CD8-positive, alpha-beta memory T cell (primary cell): ENCODE measurements at regions not wholly inside any gene's neighbourhood (a gene's known extent, or its start where the extent isn't known, plus 50 kb on each side); places are given as distances from the start of the nearest gene placed in this dataset.
"Not testable (repeated sequence)": the region's sequence is repeated elsewhere in the genome, so short reads cannot be mapped to it uniquely, and the experiment has no call there.

Experiments
- CTCF ChIA-PET: fragments of 350-600 bp; sonication (Branson Sonifier 250); formaldehyde crosslinking; loops from one replicate; lab custom pipeline; 2021; ENCODE audit warnings: antibody characterized with exemption; lab: Charles Lee
- POLR2A ChIA-PET: fragments of 350-600 bp; sonication (Branson Sonifier 250); formaldehyde crosslinking; loops from one replicate; lab custom pipeline; 2021; ENCODE audit warnings: antibody characterized with exemption; lab: Charles Lee
- DNase-seq, 5 donors: peaks; one replicate each; pipeline versions ENCODE4 v3.0.0 to v3.0.0-alpha.2; 2020 to 2022; ENCODE audit warnings: mixed read lengths in 1 of 5
- H3K27ac ChIP-seq: one replicate; pipeline ENCODE4 v1.7.0; 2013; ENCODE audit warnings: low read depth, mild to moderate bottlenecking, low read length, moderate library complexity
- H3K27me3 ChIP-seq: 2 replicates; pipeline ENCODE4 v1.7.0; 2013; ENCODE audit warnings: low read length, mild to moderate bottlenecking; ENCODE audit not compliant: insufficient read depth, poor library complexity, severe bottlenecking
- H3K36me3 ChIP-seq: 2 replicates; pipeline ENCODE4 v1.7.0; 2013; ENCODE audit warnings: mild to moderate bottlenecking, low read length, moderate library complexity; ENCODE audit not compliant: insufficient read depth
- H3K4me1 ChIP-seq: 2 replicates; pipeline ENCODE4 v1.7.0; 2013; ENCODE audit warnings: mild to moderate bottlenecking, low read length, moderate library complexity; ENCODE audit not compliant: insufficient read depth
- H3K4me3 ChIP-seq: 2 replicates; pipeline ENCODE4 v1.7.0; 2013; ENCODE audit warnings: mild to moderate bottlenecking, low read length
- H3K9me3 ChIP-seq: 2 replicates; pipeline ENCODE4 v1.7.0; 2013; ENCODE audit warnings: mild to moderate bottlenecking, low read length
- H3K27ac Mint-ChIP-seq, 8 donors: one replicate each; pipeline ENCODE4 v1.8.0; 2020 to 2021; ENCODE audit warnings: mixed read lengths in 8 of 8, mild to moderate bottlenecking in 6 of 8, inconsistent platforms in 3 of 8, moderate library complexity in 3 of 8
- H3K27me3 Mint-ChIP-seq, 2 donors: one replicate each; pipeline ENCODE4 v1.8.0; 2020 to 2021; ENCODE audit warnings: mixed read lengths in 2 of 2, mild to moderate bottlenecking in 1 of 2, moderate library complexity in 1 of 2
- H3K36me3 Mint-ChIP-seq, 3 donors: one replicate each; pipeline ENCODE4 v1.8.0; 2020 to 2021; ENCODE audit warnings: mixed read lengths in 3 of 3, inconsistent platforms in 1 of 3, mild to moderate bottlenecking in 1 of 3
- H3K4me1 Mint-ChIP-seq, 3 donors: one replicate each; pipeline ENCODE4 v1.8.0; 2020 to 2021; ENCODE audit warnings: mixed read lengths in 3 of 3, inconsistent platforms in 1 of 3, mild to moderate bottlenecking in 1 of 3
- H3K4me3 Mint-ChIP-seq, 7 donors: one replicate each; pipeline ENCODE4 v1.8.0; 2020 to 2021; ENCODE audit warnings: mixed read lengths in 7 of 7, mild to moderate bottlenecking in 6 of 7, moderate library complexity in 4 of 7, inconsistent platforms in 2 of 7
- H3K9me3 Mint-ChIP-seq, 5 donors: one replicate each; pipeline ENCODE4 v1.8.0; 2020 to 2022; ENCODE audit warnings: mixed read lengths in 5 of 5, mild to moderate bottlenecking in 3 of 5, moderate library complexity in 2 of 5, inconsistent platforms in 1 of 5

DNA sequence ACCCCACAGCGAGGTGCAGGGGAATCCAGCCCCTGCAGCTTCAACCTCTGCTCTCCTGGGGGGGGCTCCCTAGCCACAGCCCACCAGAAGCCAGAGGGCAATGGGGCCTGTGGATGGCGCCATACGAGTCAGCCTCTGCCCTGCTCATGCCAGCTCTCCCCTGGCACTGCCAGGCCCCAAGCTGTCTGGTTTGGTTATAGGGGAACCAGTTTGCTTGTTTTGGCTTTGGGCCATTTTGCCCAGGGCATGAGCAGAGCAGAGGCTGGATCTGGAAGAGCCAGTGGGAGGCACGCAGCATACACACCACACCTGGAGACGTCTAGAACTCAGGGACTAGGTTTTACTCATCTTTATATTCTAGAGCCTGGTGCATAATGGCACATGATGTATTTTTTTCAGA, 66.7 kb upstream of the SLC22A16 start:
- Mint-ChIP-seq H3K9me3 (peaks cover 2 to 10% (median 5%) of the 10 kb centered on the region in 5 donors), H3K4me1 (peaks cover 11 to 25% (median 23%) of the 10 kb centered on the region in 3 donors), H3K27ac (peak overlapping the region in 1 of 8 donors; percentile 84), H3K4me3 (peak overlapping the region in 1 of 7 donors; percentile 66), H3K27me3 (peaks cover 0 to 7% of the 10 kb centered on the region in 2 donors), H3K36me3 (peaks cover 0 to 9% (median 4%) of the 10 kb centered on the region in 3 donors)
- H3K36me3 ChIP-seq: no peaks in the 10 kb centered on the region
- no peaks in the 10 kb centered on the region for H3K9me3 ChIP-seq
- H3K27me3 ChIP-seq: no peaks in the 10 kb centered on the region
- no peak for DNase-seq
- H3K27ac ChIP-seq: no peak overlapping the region
- H3K4me1 ChIP-seq: no peaks in the 10 kb centered on the region
- H3K4me3 ChIP-seq: no peak overlapping the region
- ChIA-PET CTCF (no interaction called here), POLR2A (no interaction called here)

DNA sequence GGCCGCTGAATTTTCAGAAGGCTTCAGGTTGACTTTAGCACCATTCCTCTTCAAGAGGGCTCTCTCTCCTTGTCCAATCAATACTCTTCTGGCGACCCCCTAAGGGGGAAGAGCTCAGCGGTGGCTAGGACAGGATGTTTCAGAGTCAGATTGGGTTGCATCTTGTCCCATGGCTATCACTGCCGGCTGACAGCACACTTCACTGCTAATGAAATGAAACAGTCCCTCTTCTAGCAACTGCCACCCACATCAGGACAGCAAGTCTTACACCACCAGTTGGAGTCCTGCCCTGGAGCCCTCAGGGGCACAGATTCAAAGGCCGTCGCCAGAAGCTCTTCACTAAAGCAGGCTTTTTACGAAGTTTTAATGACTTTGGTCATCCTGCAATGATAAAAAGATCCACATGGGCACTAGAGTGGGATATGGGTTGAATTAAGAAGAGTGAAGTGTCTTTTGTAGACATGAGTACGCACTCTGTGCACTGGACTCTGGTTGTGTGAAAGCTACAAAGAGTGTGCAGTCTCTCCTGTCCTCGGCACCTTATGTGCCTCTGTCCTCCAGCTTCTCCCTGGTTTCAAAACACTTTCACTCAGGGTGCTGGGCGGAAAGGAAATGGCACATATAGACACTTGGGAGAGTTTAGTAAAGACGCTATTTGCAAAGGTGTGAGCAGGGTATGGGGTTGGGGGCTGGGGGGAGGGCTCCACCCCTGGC, 66.1 kb upstream of the SLC22A16 start:
- Mint-ChIP-seq H3K4me1 (peaks cover 11 to 31% (median 27%) of the 10 kb centered on the region in 3 donors), H3K27ac (no peak overlapping the region), H3K27me3 (peaks cover 0 to 7% of the 10 kb centered on the region in 2 donors), H3K9me3 (peaks cover 2 to 10% (median 5%) of the 10 kb centered on the region in 5 donors), H3K4me3 (no peak overlapping the region), H3K36me3 (peaks cover 0 to 9% (median 4%) of the 10 kb centered on the region in 3 donors)
- no peak for DNase-seq
- no peaks in the 10 kb centered on the region for H3K36me3 ChIP-seq
- no peaks in the 10 kb centered on the region for H3K27me3 ChIP-seq
- H3K9me3 ChIP-seq: no peaks in the 10 kb centered on the region
- no peak overlapping the region for H3K27ac ChIP-seq
- ChIA-PET POLR2A (no interaction called here), CTCF (no interaction called here)
- H3K4me3 ChIP-seq: no peak overlapping the region
- H3K4me1 ChIP-seq: no peaks in the 10 kb centered on the region

DNA sequence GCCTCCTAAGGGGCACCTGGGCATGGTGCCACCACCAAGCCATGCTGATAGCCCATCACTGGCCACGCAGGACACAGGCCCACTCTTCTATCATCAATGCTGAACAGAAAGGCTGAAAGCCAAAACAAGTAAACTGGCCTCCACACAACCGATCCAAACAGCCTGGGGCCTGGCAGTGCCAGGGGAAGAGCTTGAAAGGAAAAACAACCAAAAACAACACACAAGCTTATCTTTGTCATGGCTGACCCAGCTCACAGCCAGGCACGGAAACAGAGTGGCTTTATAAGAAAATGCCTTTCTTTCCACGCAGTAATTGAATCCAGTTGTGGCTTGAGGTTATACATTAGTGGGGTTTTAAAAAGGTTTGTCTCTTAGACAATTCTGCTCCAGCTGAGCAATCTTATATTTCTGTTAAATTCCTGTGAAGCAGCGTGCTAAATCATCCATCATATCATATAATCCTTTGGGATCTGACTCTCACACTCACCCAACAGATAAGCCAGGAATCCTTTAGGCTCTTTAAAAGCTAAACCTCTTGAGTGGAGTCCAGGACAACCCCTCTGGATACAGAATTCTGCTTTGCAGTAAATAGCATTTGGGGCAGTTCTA, 65.4 kb upstream of the SLC22A16 start:
- Mint-ChIP-seq H3K27ac (no peak overlapping the region), H3K27me3 (peaks cover 0 to 7% of the 10 kb centered on the region in 2 donors), H3K4me1 (peaks cover 13 to 37% (median 34%) of the 10 kb centered on the region in 3 donors), H3K4me3 (no peak overlapping the region), H3K36me3 (peaks cover 0 to 9% (median 4%) of the 10 kb centered on the region in 3 donors), H3K9me3 (peaks cover 2 to 10% (median 5%) of the 10 kb centered on the region in 5 donors)
- ChIA-PET CTCF (no interaction called here), POLR2A (no interaction called here)
- Histone ChIP-seq H3K27me3 (no peaks in the 10 kb centered on the region), H3K9me3 (no peaks in the 10 kb centered on the region), H3K4me1 (no peaks in the 10 kb centered on the region), H3K4me3 (no peak overlapping the region), H3K27ac (no peak overlapping the region), H3K36me3 (no peaks in the 10 kb centered on the region)
- DNase-seq: no peak

GRCh38 chr6:110539277-110540019, 63.0 kb upstream of the SLC22A16 start:
- not testable (repeated sequence) for DNase-seq

DNA sequence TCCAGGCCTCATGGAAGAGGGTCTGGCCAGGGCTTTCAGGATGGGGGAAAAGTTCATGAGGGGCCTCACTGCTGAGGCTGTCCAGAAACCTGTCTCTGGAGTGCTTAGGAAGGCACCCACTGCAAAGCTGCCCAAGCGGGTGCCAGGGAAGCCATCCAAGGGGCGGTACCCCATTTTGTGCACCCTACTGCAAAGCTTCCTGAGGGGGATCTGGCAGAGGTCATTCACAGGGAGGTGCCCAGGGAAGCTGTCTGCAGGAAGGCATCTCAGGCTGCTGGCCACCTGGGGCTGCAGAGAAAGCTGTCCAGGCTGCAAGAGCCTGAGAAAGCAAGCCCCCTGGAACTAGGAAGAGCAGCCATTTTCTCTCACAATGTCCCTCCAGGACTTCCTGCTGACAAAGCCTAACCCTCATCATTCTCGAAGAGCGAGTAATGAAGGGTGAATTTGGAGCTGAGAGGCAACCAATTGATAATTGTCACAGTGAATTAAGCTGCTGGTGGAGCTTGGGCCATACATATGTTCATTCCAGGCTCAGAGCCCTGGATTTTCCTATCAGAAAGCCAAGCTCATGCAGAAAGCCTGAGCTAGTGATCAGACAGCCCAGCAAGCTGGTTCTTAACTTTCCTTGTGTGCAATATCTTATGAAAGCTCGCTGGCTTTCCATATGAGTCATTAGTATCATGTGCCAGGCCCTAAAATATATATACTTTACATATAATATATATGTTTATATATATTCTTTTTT, 62.2 kb upstream of the SLC22A16 start:
- Histone ChIP-seq H3K27me3 (no peaks in the 10 kb centered on the region), H3K36me3 (no peaks in the 10 kb centered on the region), H3K4me3 (no peak overlapping the region), H3K4me1 (no peaks in the 10 kb centered on the region), H3K27ac (no peak overlapping the region), H3K9me3 (no peaks in the 10 kb centered on the region)
- H3K9me3 Mint-ChIP-seq: peaks cover 0 to 7% (median 2%) of the 10 kb centered on the region in 5 donors
- CTCF ChIA-PET: interaction anchor here (1.5 kb wide), 2 partner anchors 10 to 149 kb away, joined by 3 read pairs; no protein-coding TSS in a partner anchor
- H3K4me3 Mint-ChIP-seq: no peak overlapping the region
- H3K4me1 Mint-ChIP-seq: peaks cover 12 to 33% (median 30%) of the 10 kb centered on the region in 3 donors
- H3K27me3 Mint-ChIP-seq: peaks cover 0 to 1% of the 10 kb centered on the region in 2 donors
- POLR2A ChIA-PET: no interaction called here
- H3K36me3 Mint-ChIP-seq: peaks cover 0 to 4% (median 0%) of the 10 kb centered on the region in 3 donors
- DNase-seq: no peak
- peak overlapping the region in 1 of 8 donors; percentile 38 for H3K27ac Mint-ChIP-seq

More at GRCh38 chr6:110539277-110540019, 63.0 kb upstream of the SLC22A16 start:
- not testable (repeated sequence) for H3K27me3 ChIP-seq, H3K4me3 ChIP-seq, H3K9me3 ChIP-seq, H3K4me3 Mint-ChIP-seq, H3K36me3 ChIP-seq, H3K27me3 Mint-ChIP-seq, H3K27ac Mint-ChIP-seq, H3K36me3 Mint-ChIP-seq, H3K9me3 Mint-ChIP-seq, H3K4me1 ChIP-seq, H3K27ac ChIP-seq
- CTCF ChIA-PET: interaction anchor here (1.5 kb wide), 1 partner anchor 11 kb away, joined by 3 read pairs; no protein-coding TSS in a partner anchor
- peaks cover 15 to 37% (median 30%) of the 10 kb centered on the region in 3 donors for H3K4me1 Mint-ChIP-seq
- POLR2A ChIA-PET: interaction anchor here (1.2 kb wide), 1 partner anchor 411 kb away, joined by 7 read pairs; no protein-coding TSS in a partner anchor

GRCh38 chr6:110537208-110538123, 61.1 kb upstream of the SLC22A16 start:
- Mint-ChIP-seq H3K27ac (peak overlapping the region in 3 of 8 donors; percentile 60 to 85 (median 66)), H3K36me3 (peaks cover 0 to 4% (median 0%) of the 10 kb centered on the region in 3 donors), H3K4me3 (no peak overlapping the region), H3K9me3 (peaks cover 0 to 7% (median 2%) of the 10 kb centered on the region in 5 donors), H3K27me3 (no peaks in the 10 kb centered on the region), H3K4me1 (peaks cover 10 to 30% (median 26%) of the 10 kb centered on the region in 3 donors)
- CTCF ChIA-PET: interaction anchor here (1.5 kb wide), 2 partner anchors 9 to 150 kb away, joined by 3 read pairs; no protein-coding TSS in a partner anchor
- no peak overlapping the region for H3K27ac ChIP-seq
- no peaks in the 10 kb centered on the region for H3K4me1 ChIP-seq
- POLR2A ChIA-PET: no interaction called here
- no peak overlapping the region for H3K4me3 ChIP-seq
- no peaks in the 10 kb centered on the region for H3K9me3 ChIP-seq
- no peaks in the 10 kb centered on the region for H3K36me3 ChIP-seq
- DNase-seq: no peak
- H3K27me3 ChIP-seq: no peaks in the 10 kb centered on the region
